Endothelial cell of umbilical vein (primary cell): ENCODE measurements at regions not wholly inside any gene's neighbourhood (a gene's known extent, or its start where the extent isn't known, plus 50 kb on each side); places are given as distances from the start of the nearest gene placed in this dataset.

Experiments used
- BruUV-seq: library from RNA; stranded (reverse); fragments of 400-500 nt; replicated peaks from 2 replicates; lab custom pipeline; 2021; lab: Mats Ljungman, UMichigan
- CTCF ChIA-PET: fragments of 300-600, 350-600 bp; sonication (Branson Sonifier 250); formaldehyde crosslinking; loops from one replicate; lab custom pipeline; 2021; ENCODE audit warnings: antibody characterized with exemption, inconsistent platforms; lab: Charles Lee
- POLR2A ChIA-PET: fragments of 300-600, 350-600 bp; sonication (Branson Sonifier 250); formaldehyde crosslinking; loops from one replicate; lab custom pipeline; 2021; ENCODE audit warnings: antibody characterized with exemption, inconsistent platforms; lab: Charles Lee
- DNase-seq: peaks from one replicate; pipeline ENCODE4 v3.0.0-alpha.2; 2011; ENCODE audit warnings: low read depth, low spot score
- FAIRE-seq: peaks from 2 replicates; lab custom pipeline; 2011; peaks lifted over from hg19 to GRCh38; lab: Jason Lieb, UNC
- H2AFZ ChIP-seq: 2 replicates; pipeline ENCODE4 v1.6.0; 2012; ENCODE audit warnings: low read depth, low read length, control low read depth, inconsistent platforms
- H3K27ac ChIP-seq: 2 replicates; pipeline ENCODE4 v1.5.1; 2011; ENCODE audit warnings: low read depth, mild to moderate bottlenecking, control low read depth, low read length, moderate library complexity; ENCODE audit not compliant: insufficient read depth
- H3K27me3 ChIP-seq, 2 experiments: 2 replicates each; pipeline versions ENCODE4 v1.6.0 to v1.6.1; 2011; ENCODE audit warnings: low read length in 2 of 2, mixed read lengths in 1 of 2; ENCODE audit not compliant: control insufficient read depth in 2 of 2, insufficient read depth in 2 of 2
- H3K36me3 ChIP-seq, 2 experiments: 2 replicates in 1 of 2; 3 replicates in 1 of 2; pipeline ENCODE4 v1.5.1; 2011; ENCODE audit warnings: low read length in 2 of 2, mild to moderate bottlenecking in 1 of 2, moderate library complexity in 1 of 2; ENCODE audit not compliant: control insufficient read depth in 2 of 2, insufficient read depth in 2 of 2; ENCODE audit errors: extremely low read depth in 1 of 2
- H3K4me1 ChIP-seq: 3 replicates; pipeline ENCODE4 v1.5.1; 2011; ENCODE audit warnings: mild to moderate bottlenecking, low read length; ENCODE audit not compliant: control insufficient read depth, insufficient read depth; ENCODE audit errors: extremely low read depth
- H3K4me2 ChIP-seq: 2 replicates; pipeline ENCODE4 v1.6.1; 2011; ENCODE audit warnings: low read length, control low read depth, mixed read lengths; ENCODE audit not compliant: insufficient read depth
- H3K4me3 ChIP-seq, 3 experiments: fragments of 200-600 bp in 1 of 3; sonication (generic), shearing (Covaris generic) in 1 of 3; replicated peaks in 1 of 3; 2 replicates each; pipeline ENCODE4 v1.5.1; 2011 to 2016; ENCODE audit warnings: control low read depth in 3 of 3, low read length in 3 of 3, mild to moderate bottlenecking in 2 of 3, inconsistent platforms in 1 of 3, low read depth in 1 of 3, moderate library complexity in 1 of 3; ENCODE audit not compliant: insufficient read depth in 1 of 3
- H3K79me2 ChIP-seq: 2 replicates; pipeline ENCODE4 v1.6.0; 2012; ENCODE audit warnings: low read length, inconsistent platforms; ENCODE audit not compliant: control insufficient read depth, insufficient read depth
- H3K9ac ChIP-seq: replicated peaks from 2 replicates; pipeline ENCODE3; 2011; ENCODE audit warnings: low read length, control low read depth; ENCODE audit not compliant: insufficient read depth; ENCODE audit errors: extremely low read depth
- H3K9me1 ChIP-seq: replicated peaks from 3 replicates; pipeline ENCODE4 v1.6.0; 2011; ENCODE audit warnings: mild to moderate bottlenecking, low read length; ENCODE audit not compliant: control insufficient read depth, insufficient read depth; ENCODE audit errors: extremely low read depth
- H3K9me3 ChIP-seq: replicated peaks from 2 replicates; pipeline ENCODE4 v1.5.1; 2012; ENCODE audit warnings: low read length, inconsistent platforms; ENCODE audit not compliant: control insufficient read depth, insufficient read depth
- H4K20me1 ChIP-seq: replicated peaks from 2 replicates; pipeline ENCODE3; 2011; ENCODE audit warnings: mild to moderate bottlenecking, low read length; ENCODE audit not compliant: control insufficient read depth, insufficient read depth; ENCODE audit errors: extremely low read depth
- CTCF ChIP-seq, 2 donors: IDR thresholded peaks; 1 replicate in 1 of 2; 2 replicates in 1 of 2; pipeline ENCODE4 v1.5.1; 2011; ENCODE audit warnings: low read length in 2 of 2, mild to moderate bottlenecking in 2 of 2, moderate library complexity in 2 of 2, control low read depth in 1 of 2, inconsistent platforms in 1 of 2, low read depth in 1 of 2; ENCODE audit not compliant: insufficient read depth in 1 of 2; ENCODE audit errors: extremely low read depth in 1 of 2
- EZH2 ChIP-seq: IDR thresholded peaks from 2 replicates; pipeline ENCODE4 v1.6.1; 2012; ENCODE audit warnings: borderline replicate concordance, low read depth, mild to moderate bottlenecking, moderate library complexity, low read length, inconsistent platforms; ENCODE audit not compliant: severe bottlenecking
- FOS ChIP-seq: IDR thresholded peaks from 2 replicates; pipeline ENCODE4 v1.6.1; 2011; ENCODE audit warnings: mild to moderate bottlenecking, low read length, moderate library complexity, borderline replicate concordance; ENCODE audit not compliant: insufficient read depth
- GATA2 ChIP-seq: IDR thresholded peaks from 2 replicates; pipeline ENCODE4 v1.7.0; 2011; ENCODE audit warnings: low read depth, mild to moderate bottlenecking, moderate library complexity, mixed read lengths, low read length; ENCODE audit not compliant: insufficient read length, insufficient read depth
- JUN ChIP-seq: IDR thresholded peaks from 2 replicates; pipeline ENCODE4 v1.6.1; 2011; ENCODE audit warnings: borderline replicate concordance, low read depth; ENCODE audit not compliant: insufficient read length, insufficient read depth
- MAX ChIP-seq: IDR thresholded peaks from 2 replicates; pipeline ENCODE4 v1.6.1; 2011; ENCODE audit not compliant: insufficient read depth, insufficient read length
- MYC ChIP-seq: IDR thresholded peaks from one replicate; pipeline ENCODE4 v1.6.1; 2011; ENCODE audit warnings: mild to moderate bottlenecking, low read depth, low read length
- POLR2A ChIP-seq: IDR thresholded peaks from 2 replicates; pipeline ENCODE4 v1.6.1; 2012; ENCODE audit warnings: low read depth, mild to moderate bottlenecking, control low read depth, low read length
- POLR2AphosphoS5 ChIP-seq: IDR thresholded peaks from 2 replicates; pipeline ENCODE4 v1.6.1; 2012; ENCODE audit warnings: low read depth, mild to moderate bottlenecking, control low read depth, low read length, moderate library complexity; ENCODE audit not compliant: insufficient read depth
- dilution Hi-C: fragments of 300-500 bp; cut with MboI; formaldehyde crosslinking; loops from one replicate; pipeline ENCODE4 v1.15.0; 2019; ENCODE audit warnings: low sequenced_read_pairs; ENCODE audit not compliant: extremely low pct_ligation_motif_present
- intact Hi-C: fragments of 100-400 bp; cut with micrococcal nuclease; formaldehyde crosslinking; loops from one replicate; pipeline ENCODE4 v1.10.0; 2022

- TF ChIP-seq FOS (no peak), CTCF (IDR thresholded peaks at IDR 0.05; ENCODE audit: extremely low read depth in 1 of 2, insufficient read depth in 1 of 2, low read depth in 1 of 2, low read length in 2 of 2) (no peak), POLR2AphosphoS5 (no peak), JUN (no peak), EZH2 (no peak), POLR2A (no peak), GATA2 (no peak), MAX (no peak), MYC (no peak)
- Histone ChIP-seq H4K20me1 (no peaks in the 10 kb centered on the region), H3K9ac (no peak overlapping the region), H3K79me2 (no peaks in the 10 kb centered on the region), H3K4me2 (no peak overlapping the region), H3K4me3 (no peak overlapping the region), H3K4me1 (no peaks in the 10 kb centered on the region), H2AFZ (no peak overlapping the region), H3K27ac (no peak overlapping the region), H3K27me3 (peaks cover 0 to 3% of the 10 kb centered on the region in 2 experiments), H3K36me3 (no peaks in the 10 kb centered on the region), H3K9me3 (no peaks in the 10 kb centered on the region), H3K9me1 (no peaks in the 10 kb centered on the region)
- no TSS peak for BruUV-seq
- dilution Hi-C loops: no loop called here
- CTCF ChIA-PET: interaction anchor here (1.1 to 3.5 kb wide), 2 partner anchors 44 to 92 kb away, joined by 3 to 24 read pairs; no protein-coding TSS in a partner anchor
- DNase-seq (no peak), FAIRE-seq (no peak)
- intact Hi-C loops: loop anchor here (5.0 kb wide), 1 partner anchor 91 kb away; no protein-coding TSS in a partner anchor
- POLR2A ChIA-PET: no interaction called here
These were observed 122.4 kb upstream of the SLC34A2 start for GRCh38 chr4:25533256-25533655.
